Caco-2 (cell line): ENCODE measurements at regions not wholly inside any gene's neighbourhood (a gene's known extent, or its start where the extent isn't known, plus 50 kb on each side); places are given as distances from the start of the nearest gene placed in this dataset.

Experiments used
- BruUV-seq: library from RNA; stranded (reverse); fragments of 400-500 nt; replicated peaks from 2 replicates; lab custom pipeline; 2021; lab: Mats Ljungman, UMichigan
- CTCF ChIA-PET: fragments of 300-600 bp; sonication (Branson Sonifier 250); formaldehyde crosslinking; loops from one replicate; lab custom pipeline; 2022; ENCODE audit warnings: antibody characterized with exemption; lab: Charles Lee
- POLR2A ChIA-PET: fragments of 300-600 bp; sonication (Branson Sonifier 250); formaldehyde crosslinking; loops from one replicate; lab custom pipeline; 2022; ENCODE audit warnings: antibody characterized with exemption; lab: Charles Lee
- DNase-seq, 2 experiments: peaks; one replicate each; pipeline versions ENCODE4 v3.0.0 to v3.0.0-alpha.2; 2020 to 2022
- H3K27me3 ChIP-seq: replicated peaks from 2 replicates; pipeline ENCODE4 v1.6.0; 2011; ENCODE audit warnings: low read length; ENCODE audit not compliant: control insufficient read depth, insufficient read depth
- H3K36me3 ChIP-seq: 2 replicates; pipeline ENCODE4 v1.5.1; 2011; ENCODE audit warnings: low read length; ENCODE audit not compliant: control insufficient read depth, insufficient read depth
- H3K4me1 ChIP-seq: fragments of 250-450 bp; sonication (Bioruptor Pico); 2 replicates; pipeline ENCODE4 v1.5.1; 2020; ENCODE audit warnings: mild to moderate bottlenecking
- H3K4me3 ChIP-seq: 2 replicates; pipeline ENCODE4 v1.5.1; 2011; ENCODE audit warnings: low read depth, mild to moderate bottlenecking, control low read depth, low read length
- H3K9me3 ChIP-seq: fragments of 250-450 bp; sonication (Bioruptor Pico); 2 replicates; pipeline ENCODE4 v1.5.1; 2020; ENCODE audit warnings: mild to moderate bottlenecking, moderate library complexity
- H3K27ac Mint-ChIP-seq: one replicate; pipeline ENCODE4 v1.8.0; 2022; ENCODE audit warnings: mixed read lengths; ENCODE audit not compliant: unreplicated experiment
- H3K27me3 Mint-ChIP-seq: one replicate; pipeline ENCODE4 v1.8.0; 2022; ENCODE audit warnings: mixed read lengths; ENCODE audit not compliant: insufficient read depth, unreplicated experiment
- H3K36me3 Mint-ChIP-seq: one replicate; pipeline ENCODE4 v1.8.0; 2022; ENCODE audit warnings: mild to moderate bottlenecking, mixed read lengths; ENCODE audit not compliant: insufficient read depth, unreplicated experiment
- H3K4me1 Mint-ChIP-seq: one replicate; pipeline ENCODE4 v1.8.0; 2022; ENCODE audit warnings: low read depth, mixed read lengths; ENCODE audit not compliant: unreplicated experiment
- H3K4me3 Mint-ChIP-seq: one replicate; pipeline ENCODE4 v1.8.0; 2022; ENCODE audit warnings: mild to moderate bottlenecking, moderate library complexity, mixed read lengths; ENCODE audit not compliant: unreplicated experiment
- H3K9me3 Mint-ChIP-seq: one replicate; pipeline ENCODE4 v1.8.0; 2022; ENCODE audit warnings: mixed read lengths; ENCODE audit not compliant: unreplicated experiment
- intact Hi-C: fragments of 100-400 bp; cut with micrococcal nuclease; formaldehyde crosslinking; loops from one replicate; pipeline ENCODE4 v1.10.0; 2022; ENCODE audit not compliant: unreplicated experiment
- TF ChIP-seq, protein P1 (sequence below), 2 experiments: fragments of 200-600 bp in 1 of 2; IDR thresholded peaks; 1 replicate in 1 of 2; 2 replicates in 1 of 2; pipeline versions ENCODE4 v1.5.1 to v1.8.0; 2011 to 2022; ENCODE audit warnings: antibody characterized with exemption in 1 of 2, control low read depth in 1 of 2, inconsistent platforms in 1 of 2, low read depth in 1 of 2, low read length in 1 of 2, mild to moderate bottlenecking in 1 of 2, moderate library complexity in 1 of 2; ENCODE audit not compliant: insufficient read depth in 1 of 2, severe bottlenecking in 1 of 2, unreplicated experiment in 1 of 2

DNA sequence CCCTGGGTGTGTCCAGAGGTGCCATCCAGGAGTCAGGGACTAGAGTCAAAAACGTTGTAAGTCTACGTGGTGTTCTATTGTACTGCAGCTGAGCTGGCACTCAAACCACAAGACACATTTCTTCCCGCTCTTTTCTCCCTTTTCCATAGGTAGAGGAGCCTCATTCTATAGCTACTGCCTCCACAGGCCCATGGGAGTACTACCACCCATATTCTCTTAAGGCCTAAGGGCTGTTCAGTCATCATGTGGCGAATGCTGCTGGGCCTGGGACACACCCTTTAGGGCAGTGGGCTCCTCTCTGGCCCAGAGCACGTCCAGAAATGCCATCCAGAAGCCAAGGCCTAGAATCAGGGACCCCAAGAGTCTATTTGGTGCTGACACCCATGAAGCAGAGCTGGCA lies 1271.7 kb downstream of the CNTNAP5 start:
- H3K4me3 ChIP-seq: no peak overlapping the region
- no peaks in the 10 kb centered on the region for H3K36me3 Mint-ChIP-seq
- intact Hi-C loops: no loop called here
- no peaks in the 10 kb centered on the region for H3K27me3 ChIP-seq
- ChIA-PET CTCF (interaction anchor here (0.6 to 1.2 kb wide), 3 partner anchors 89 to 1049 kb away, joined by 3 to 4 read pairs (median 3); no protein-coding TSS in a partner anchor), POLR2A (no interaction called here)
- BruUV-seq: no TSS peak
- TF ChIP-seq, protein P1, sequence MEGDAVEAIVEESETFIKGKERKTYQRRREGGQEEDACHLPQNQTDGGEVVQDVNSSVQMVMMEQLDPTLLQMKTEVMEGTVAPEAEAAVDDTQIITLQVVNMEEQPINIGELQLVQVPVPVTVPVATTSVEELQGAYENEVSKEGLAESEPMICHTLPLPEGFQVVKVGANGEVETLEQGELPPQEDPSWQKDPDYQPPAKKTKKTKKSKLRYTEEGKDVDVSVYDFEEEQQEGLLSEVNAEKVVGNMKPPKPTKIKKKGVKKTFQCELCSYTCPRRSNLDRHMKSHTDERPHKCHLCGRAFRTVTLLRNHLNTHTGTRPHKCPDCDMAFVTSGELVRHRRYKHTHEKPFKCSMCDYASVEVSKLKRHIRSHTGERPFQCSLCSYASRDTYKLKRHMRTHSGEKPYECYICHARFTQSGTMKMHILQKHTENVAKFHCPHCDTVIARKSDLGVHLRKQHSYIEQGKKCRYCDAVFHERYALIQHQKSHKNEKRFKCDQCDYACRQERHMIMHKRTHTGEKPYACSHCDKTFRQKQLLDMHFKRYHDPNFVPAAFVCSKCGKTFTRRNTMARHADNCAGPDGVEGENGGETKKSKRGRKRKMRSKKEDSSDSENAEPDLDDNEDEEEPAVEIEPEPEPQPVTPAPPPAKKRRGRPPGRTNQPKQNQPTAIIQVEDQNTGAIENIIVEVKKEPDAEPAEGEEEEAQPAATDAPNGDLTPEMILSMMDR (IDR thresholded peaks at IDR 0.05; ENCODE audit: insufficient read depth in 1 of 2, low read depth in 1 of 2, low read length in 1 of 2, severe bottlenecking in 1 of 2, unreplicated experiment in 1 of 2): no peak
- H3K9me3 ChIP-seq: no peaks in the 10 kb centered on the region
- DNase-seq: no peak
- H3K36me3 ChIP-seq: no peaks in the 10 kb centered on the region
- no peaks in the 10 kb centered on the region for H3K4me1 ChIP-seq
- no peaks in the 10 kb centered on the region for H3K9me3 Mint-ChIP-seq
- H3K27ac Mint-ChIP-seq: no peak overlapping the region
- H3K4me1 Mint-ChIP-seq: no peaks in the 10 kb centered on the region
- H3K4me3 Mint-ChIP-seq: no peak overlapping the region
- no peaks in the 10 kb centered on the region for H3K27me3 Mint-ChIP-seq

DNA sequence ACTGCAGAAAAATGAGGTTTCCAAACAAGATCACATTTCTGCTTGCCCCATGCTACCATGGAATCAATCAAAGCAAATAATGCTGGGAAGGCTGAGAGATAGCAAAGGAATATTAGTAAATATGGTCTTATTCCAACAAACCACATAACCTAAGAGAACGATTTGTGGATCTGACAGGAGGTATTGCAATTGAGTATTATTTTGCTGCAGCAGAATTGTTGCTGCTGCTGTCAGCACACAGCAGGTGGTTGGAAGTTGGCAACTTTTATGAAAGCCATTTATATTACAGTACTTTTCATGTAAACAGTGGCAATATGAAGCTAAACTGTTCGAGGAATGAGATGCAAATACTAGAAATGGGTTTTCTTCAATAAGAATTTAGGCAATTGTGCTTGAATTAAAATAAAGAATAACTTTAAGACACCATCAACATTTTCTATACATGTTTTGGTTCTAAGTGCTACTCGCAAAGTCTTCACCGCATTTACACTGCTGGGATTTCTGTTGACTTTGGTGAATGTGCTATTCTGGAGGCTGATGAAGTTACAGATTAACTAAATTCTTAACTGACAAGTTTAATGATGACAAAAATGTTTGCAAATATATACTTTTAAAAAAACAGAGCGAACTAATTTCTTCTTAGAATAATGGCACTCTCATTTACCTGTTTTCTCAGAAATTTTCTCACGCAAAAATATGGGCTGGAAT lies 1285.7 kb downstream of the CNTNAP5 start:
- ChIA-PET CTCF (interaction anchor here (0.5 kb wide), 1 partner anchor 782 kb away, joined by 5 read pairs; no protein-coding TSS in a partner anchor), POLR2A (no interaction called here)
- H3K4me3 Mint-ChIP-seq: no peak overlapping the region
- no peak overlapping the region for H3K4me3 ChIP-seq
- no peaks in the 10 kb centered on the region for H3K27me3 ChIP-seq
- no TSS peak for BruUV-seq
- H3K36me3 Mint-ChIP-seq: no peaks in the 10 kb centered on the region
- H3K4me1 ChIP-seq: 0 out of 2 replicates have a peak, but pooled peaks cover 5% of the 10 kb centered on the region
- H3K4me1 Mint-ChIP-seq: no peaks in the 10 kb centered on the region
- H3K9me3 ChIP-seq: no peaks in the 10 kb centered on the region
- TF ChIP-seq, protein P1 (IDR thresholded peaks at IDR 0.05; ENCODE audit: insufficient read depth in 1 of 2, low read depth in 1 of 2, low read length in 1 of 2, severe bottlenecking in 1 of 2, unreplicated experiment in 1 of 2): no peak
- H3K27ac Mint-ChIP-seq: no peak overlapping the region
- no peak for DNase-seq
- H3K27me3 Mint-ChIP-seq: no peaks in the 10 kb centered on the region
- H3K9me3 Mint-ChIP-seq: no peaks in the 10 kb centered on the region
- intact Hi-C loops: no loop called here
- H3K36me3 ChIP-seq: no peaks in the 10 kb centered on the region

DNA sequence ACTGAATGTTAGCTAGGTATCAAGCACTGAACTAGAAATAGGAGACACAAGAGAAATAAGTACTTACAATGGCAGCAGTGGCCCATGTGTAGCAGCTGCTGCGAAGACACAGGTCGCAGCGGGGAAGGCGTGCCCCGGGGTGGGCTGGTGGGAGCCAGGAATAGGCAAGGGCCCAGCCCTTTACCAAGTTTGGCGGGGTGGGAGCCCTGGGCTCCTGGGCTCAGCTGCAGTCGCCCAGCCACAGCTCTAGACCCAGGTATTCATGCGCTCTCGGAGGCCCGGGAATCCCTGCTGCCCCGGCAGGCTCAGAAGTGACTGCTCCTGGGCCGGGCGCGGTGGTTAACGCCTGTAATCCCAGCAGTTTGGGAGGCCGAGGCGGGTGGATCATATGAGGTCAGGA lies 1287.3 kb downstream of the CNTNAP5 start:
- Mint-ChIP-seq H3K9me3 (no peaks in the 10 kb centered on the region), H3K4me3 (no peak overlapping the region), H3K27ac (no peak overlapping the region), H3K36me3 (no peaks in the 10 kb centered on the region), H3K4me1 (no peaks in the 10 kb centered on the region), H3K27me3 (no peaks in the 10 kb centered on the region)
- DNase-seq: no peak
- POLR2A ChIA-PET: no interaction called here
- BruUV-seq: no TSS peak
- Histone ChIP-seq H3K4me3 (no peak overlapping the region), H3K27me3 (no peaks in the 10 kb centered on the region), H3K4me1 (0 out of 2 replicates have a peak, but pooled peaks cover 5% of the 10 kb centered on the region), H3K9me3 (no peaks in the 10 kb centered on the region), H3K36me3 (no peaks in the 10 kb centered on the region)
- intact Hi-C loops: no loop called here
- CTCF ChIA-PET: no interaction called here
- TF ChIP-seq, protein P1 (IDR thresholded peaks at IDR 0.05; ENCODE audit: insufficient read depth in 1 of 2, low read depth in 1 of 2, low read length in 1 of 2, severe bottlenecking in 1 of 2, unreplicated experiment in 1 of 2): no peak
